IPS DF 6.9 (cell line): ENCODE measurements at regions not wholly inside any gene's neighbourhood (a gene's known extent, or its start where the extent isn't known, plus 50 kb on each side); places are given as distances from the start of the nearest gene placed in this dataset.

ENCODE experiments used
- DNase-seq: peaks from one replicate; pipeline ENCODE4 v3.0.0-alpha.2; 2013; ENCODE audit warnings: low read depth, low spot score
- H3K27ac ChIP-seq: one replicate; pipeline ENCODE4 v1.5.1; 2013; ENCODE audit warnings: low read length, control low read depth
- H3K27me3 ChIP-seq: 2 replicates; pipeline ENCODE4 v1.6.1; 2013; ENCODE audit warnings: mild to moderate bottlenecking, low read length; ENCODE audit not compliant: control insufficient read depth, insufficient read depth
- H3K36me3 ChIP-seq: 2 replicates; pipeline ENCODE4 v1.6.1; 2013; ENCODE audit warnings: low read length; ENCODE audit not compliant: control insufficient read depth, insufficient read depth
- H3K4me1 ChIP-seq: 2 replicates; pipeline ENCODE4 v1.6.1; 2013; ENCODE audit warnings: low read length; ENCODE audit not compliant: control insufficient read depth, insufficient read depth
- H3K4me3 ChIP-seq: 2 replicates; pipeline ENCODE4 v1.5.1; 2013; ENCODE audit warnings: mild to moderate bottlenecking, low read length
- H3K9me3 ChIP-seq: 2 replicates; pipeline ENCODE4 v1.6.1; 2013; ENCODE audit warnings: low read length, inconsistent platforms; ENCODE audit not compliant: control insufficient read depth, insufficient read depth
- WGBS: extraction: QIAGEN DNeasy Blood & Tissue Kit; methylation state at CpG from one replicate; pipeline ENCODE4 v1.1.7; 2013; ENCODE audit warnings: mixed read lengths, missing lambda C conversion rate; ENCODE audit not compliant: insufficient read length, insufficient coverage; 5-methylcytosine and 5-hydroxymethylcytosine counted together

GRCh38 chr15:69530991-69531664, 78.5 kb downstream of the RPLP1 start:
- H3K9me3 ChIP-seq, result no peaks in the 10 kb centered on the region
- DNase-seq, result no peak
- H3K4me1 ChIP-seq, result peaks cover 6% of the 10 kb centered on the region
- no peak overlapping the region for H3K4me3 ChIP-seq
- no CpG with 5 or more reads among the region's 13 CpGs for WGBS
- H3K27ac ChIP-seq, result no peak overlapping the region
- H3K27me3 ChIP-seq, result no peaks in the 10 kb centered on the region
- H3K36me3 ChIP-seq, result no peaks in the 10 kb centered on the region

- H3K4me3 ChIP-seq, result no peak overlapping the region
- H3K27ac ChIP-seq, result no peak overlapping the region
- H3K36me3 ChIP-seq, result no peaks in the 10 kb centered on the region
- DNase-seq, result no peak
- H3K4me1 ChIP-seq, result peaks cover 6% of the 10 kb centered on the region
- H3K9me3 ChIP-seq, result no peaks in the 10 kb centered on the region
- WGBS, result no CpG with 5 or more reads among the region's 6 CpGs
- H3K27me3 ChIP-seq, result no peaks in the 10 kb centered on the region
Measured at GRCh38 chr15:69531665-69532027, 79.0 kb downstream of the RPLP1 start.

GRCh38 chr15:69532066-69532465, 79.4 kb downstream of the RPLP1 start:
- H3K36me3 ChIP-seq, result no peaks in the 10 kb centered on the region
- H3K9me3 ChIP-seq, result no peaks in the 10 kb centered on the region
- DNase-seq, result no peak
- no CpG with 5 or more reads among the region's 1 CpG for WGBS
- H3K4me1 ChIP-seq, result peaks cover 6% of the 10 kb centered on the region
- no peak overlapping the region for H3K4me3 ChIP-seq
- H3K27me3 ChIP-seq, result no peaks in the 10 kb centered on the region
- no peak overlapping the region for H3K27ac ChIP-seq

GRCh38 chr15:69532856-69533255, 80.2 kb downstream of the RPLP1 start:
- DNase-seq, result no peak
- Histone ChIP-seq H3K27ac (no peak overlapping the region), H3K36me3 (no peaks in the 10 kb centered on the region), H3K4me1 (peaks cover 7% of the 10 kb centered on the region), H3K9me3 (no peaks in the 10 kb centered on the region), H3K27me3 (no peaks in the 10 kb centered on the region), H3K4me3 (no peak overlapping the region)
- no CpG with 5 or more reads among the region's 4 CpGs for WGBS

GRCh38 chr15:69533522-69533921, 80.9 kb downstream of the RPLP1 start:
- Histone ChIP-seq H3K27ac (no peak overlapping the region), H3K4me1 (peaks cover 7% of the 10 kb centered on the region), H3K27me3 (no peaks in the 10 kb centered on the region), H3K9me3 (no peaks in the 10 kb centered on the region), H3K4me3 (no peak overlapping the region), H3K36me3 (no peaks in the 10 kb centered on the region)
- no peak for DNase-seq
- WGBS, result no CpG with 5 or more reads among the region's 5 CpGs

GRCh38 chr15:69535101-69535638, 82.6 kb downstream of the RPLP1 start:
- H3K4me3 ChIP-seq, result no peak overlapping the region
- no peaks in the 10 kb centered on the region for H3K27me3 ChIP-seq
- no peaks in the 10 kb centered on the region for H3K36me3 ChIP-seq
- no peak for DNase-seq
- no peak overlapping the region for H3K27ac ChIP-seq
- WGBS, result no CpG with 5 or more reads among the region's 4 CpGs
- no peaks in the 10 kb centered on the region for H3K9me3 ChIP-seq
- H3K4me1 ChIP-seq, result peaks cover 7% of the 10 kb centered on the region

- Histone ChIP-seq H3K36me3 (no peaks in the 10 kb centered on the region), H3K27me3 (no peaks in the 10 kb centered on the region), H3K9me3 (no peaks in the 10 kb centered on the region), H3K4me1 (peaks cover 6% of the 10 kb centered on the region; the same call in 1 of the 2 replicates), H3K27ac (no peak overlapping the region), H3K4me3 (no peak overlapping the region)
- no peak for DNase-seq
- WGBS, result no CpG with 5 or more reads among the region's 6 CpGs
Measured at GRCh38 chr15:69535998-69536397, 83.4 kb downstream of the RPLP1 start.

- Histone ChIP-seq H3K27me3 (no peaks in the 10 kb centered on the region), H3K9me3 (no peaks in the 10 kb centered on the region), H3K27ac (no peak overlapping the region), H3K4me1 (0 out of 2 replicates have a peak, but pooled peaks cover 1% of the 10 kb centered on the region), H3K4me3 (no peak overlapping the region), H3K36me3 (no peaks in the 10 kb centered on the region)
- no CpG with 5 or more reads among the region's 7 CpGs for WGBS
- no peak for DNase-seq
Measured at GRCh38 chr15:69536726-69537512, 84.3 kb downstream of the RPLP1 start.

- 0 out of 2 replicates have a peak, but pooled peaks cover 1% of the 10 kb centered on the region for H3K4me1 ChIP-seq
- H3K4me3 ChIP-seq, result no peak overlapping the region
- no peaks in the 10 kb centered on the region for H3K9me3 ChIP-seq
- H3K36me3 ChIP-seq, result no peaks in the 10 kb centered on the region
- no peak overlapping the region for H3K27ac ChIP-seq
- WGBS, result no CpG with 5 or more reads among the region's 1 CpG
- H3K27me3 ChIP-seq, result no peaks in the 10 kb centered on the region
- no peak for DNase-seq
Measured at GRCh38 chr15:69537901-69538300, 85.3 kb downstream of the RPLP1 start.

GRCh38 chr15:69538379-69538778, 85.8 kb downstream of the RPLP1 start:
- DNase-seq, result no peak
- Histone ChIP-seq H3K27ac (no peak overlapping the region), H3K4me3 (no peak overlapping the region), H3K9me3 (no peaks in the 10 kb centered on the region), H3K4me1 (0 out of 2 replicates have a peak, but pooled peaks cover 1% of the 10 kb centered on the region), H3K36me3 (no peaks in the 10 kb centered on the region), H3K27me3 (no peaks in the 10 kb centered on the region)
- no CpG with 5 or more reads among the region's 5 CpGs for WGBS
